ENCODE measurements at regions not wholly inside any gene's neighbourhood (a gene's known extent, or its start where the extent isn't known, plus 50 kb on each side); places are given as distances from the start of the nearest gene placed in this dataset.

DNA sequence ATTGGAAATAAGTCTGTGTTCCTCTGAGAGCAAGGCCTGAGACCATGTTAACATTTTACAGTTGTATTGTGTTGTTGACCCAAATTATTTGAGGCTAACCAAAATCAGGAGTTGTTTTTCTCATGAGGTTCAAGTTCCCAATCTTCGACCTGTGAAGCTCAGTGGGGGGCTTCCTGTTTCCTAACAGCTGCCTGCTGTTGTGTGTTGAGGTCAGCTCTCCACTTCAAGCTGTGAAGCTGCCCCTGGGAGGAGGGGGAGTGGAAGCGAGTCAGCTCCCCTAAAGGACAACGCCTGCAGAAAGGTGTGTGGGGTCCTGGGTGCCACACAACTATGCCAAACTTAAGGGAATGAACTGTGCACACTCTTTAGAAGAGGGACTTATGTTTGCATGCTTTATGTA, 295.5 kb downstream of the IRX1 start:
- no peak for DNase-seq

DNA sequence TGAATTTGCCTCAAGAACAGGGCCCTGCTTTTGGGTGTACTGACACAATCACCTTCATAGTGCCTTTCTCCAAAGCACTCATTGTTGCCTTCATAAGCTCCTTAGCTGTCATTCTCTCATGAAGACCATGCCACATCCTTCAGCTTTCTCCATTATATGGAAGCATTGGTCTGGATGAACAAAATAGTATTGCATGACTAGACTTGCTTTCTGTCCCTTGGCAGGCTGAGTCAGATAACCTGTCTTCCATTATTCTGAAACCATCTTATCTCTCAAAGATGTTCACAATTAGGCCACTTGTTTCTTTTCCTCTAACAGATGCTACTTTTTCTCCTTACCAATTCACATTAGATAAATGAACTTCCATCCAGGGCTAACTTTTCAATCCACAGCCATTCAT, 297.9 kb downstream of the IRX1 start:
- no peak for DNase-seq

DNA sequence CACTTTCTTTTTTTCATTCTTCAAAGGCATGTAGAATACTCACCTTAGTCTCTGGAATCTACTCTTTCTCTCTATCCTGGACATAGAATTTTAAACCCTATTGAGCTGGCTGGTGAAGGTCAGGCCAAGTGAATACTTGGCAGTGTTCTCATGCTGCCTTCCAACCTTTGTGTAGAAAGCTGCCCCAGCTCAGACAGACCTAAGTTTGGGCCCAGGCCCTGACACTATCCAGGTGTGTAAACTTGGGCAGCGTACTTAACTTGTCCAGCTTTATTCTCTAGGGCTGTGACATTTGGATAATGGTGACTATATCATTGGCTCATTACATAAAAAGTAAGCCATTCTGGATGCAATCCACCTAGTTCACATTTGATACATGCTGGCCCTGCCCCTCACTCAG, 298.3 kb downstream of the IRX1 start:
- no peak for DNase-seq

DNA sequence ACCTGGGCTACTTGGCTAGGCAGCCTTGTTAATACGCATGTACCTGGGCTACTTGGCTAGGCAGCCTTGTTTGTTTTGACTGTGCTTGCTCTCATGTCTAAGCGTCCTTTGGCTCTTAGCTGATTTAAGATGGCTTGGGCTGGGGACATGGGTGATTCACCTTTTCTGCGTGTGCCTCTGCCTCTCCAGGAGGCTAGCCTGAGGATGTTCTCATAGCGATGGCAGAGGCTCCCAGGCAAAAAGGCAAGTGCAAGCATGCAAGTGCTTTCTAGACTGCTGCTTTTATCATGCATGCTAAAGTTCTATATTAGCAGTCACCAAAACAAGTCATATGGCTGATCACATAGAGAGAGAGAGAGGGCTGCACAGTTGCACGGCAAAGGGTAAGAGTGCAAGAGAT, 300.5 kb downstream of the IRX1 start:
- no peak for DNase-seq

DNA sequence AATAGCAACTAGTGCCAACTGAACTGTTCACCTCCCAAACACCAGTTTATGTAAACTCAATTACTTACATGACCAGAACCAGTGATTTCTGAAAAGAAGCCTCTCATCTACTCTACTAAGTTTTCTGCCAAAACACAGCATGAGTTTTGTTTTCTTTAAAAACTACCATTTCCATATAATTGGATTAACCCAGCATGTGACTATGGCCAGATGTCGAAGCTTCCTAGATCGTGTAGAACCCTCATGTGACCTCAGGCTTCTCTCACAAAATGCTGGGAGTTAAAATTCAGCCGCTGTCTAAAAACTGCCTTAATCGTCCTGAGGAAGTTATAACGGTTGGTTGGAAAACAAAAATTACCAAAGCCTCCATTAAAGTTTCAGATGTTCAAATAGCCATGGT, 303.5 kb downstream of the IRX1 start:
- no peak for DNase-seq

DNA sequence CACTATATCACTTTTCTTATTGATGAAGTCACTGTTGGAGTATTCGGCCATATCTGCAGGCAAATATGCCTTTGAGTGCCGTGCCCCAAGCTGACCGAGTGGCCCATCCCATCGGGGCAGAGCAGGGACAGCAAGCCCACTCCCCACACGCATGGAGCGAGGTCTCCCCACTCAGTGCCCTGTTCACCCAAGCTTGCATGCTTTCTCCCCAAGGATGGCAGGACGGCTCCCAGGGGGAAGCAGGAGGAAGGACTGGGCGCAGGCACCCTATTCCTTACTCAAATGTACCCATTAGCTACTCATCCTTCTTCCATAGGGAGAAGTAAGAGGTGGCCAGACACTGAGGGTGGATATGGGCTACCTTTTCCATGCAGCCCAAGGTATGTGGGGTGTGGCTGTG, 309.0 kb downstream of the IRX1 start:
- no peak for DNase-seq

DNA sequence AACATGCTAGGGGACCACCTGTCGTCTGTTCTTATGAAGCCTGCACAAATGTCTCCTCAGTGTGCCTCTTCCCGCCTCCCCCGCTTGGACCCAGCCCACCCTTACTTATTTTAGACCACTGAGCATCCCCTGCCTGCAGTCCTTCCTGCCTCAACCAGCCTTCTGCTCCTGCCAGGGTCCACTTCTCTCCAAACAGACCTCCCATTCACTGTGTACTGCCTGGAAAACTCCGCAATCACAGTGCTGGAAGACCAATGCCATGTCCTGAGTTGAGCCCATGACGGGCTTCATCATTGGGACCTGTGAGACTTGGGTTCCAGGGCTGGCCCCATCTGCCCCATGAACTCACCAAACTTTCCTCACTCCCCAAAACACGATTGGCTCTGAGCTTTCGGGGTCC, 309.4 kb downstream of the IRX1 start:
- no peak for DNase-seq

DNA sequence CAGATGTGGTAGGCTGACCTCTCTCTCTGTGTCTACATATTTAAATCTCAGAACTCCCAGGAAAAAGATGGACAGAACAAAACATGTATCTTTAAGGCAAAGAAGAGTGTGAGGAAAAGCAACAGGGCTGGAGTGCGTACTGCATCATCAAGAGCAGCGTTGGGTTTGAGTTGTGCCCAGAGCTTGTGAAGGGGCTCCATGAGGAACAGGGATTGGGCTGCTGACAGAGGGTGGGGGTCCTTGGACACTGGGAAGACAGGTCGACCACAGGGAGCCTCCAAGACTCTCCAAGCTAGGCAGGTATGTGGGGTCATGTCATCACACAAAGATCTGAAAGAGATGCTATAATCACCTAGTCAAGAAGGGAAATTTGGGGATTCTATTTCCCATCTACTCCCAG, 309.9 kb downstream of the IRX1 start:
- no peak for DNase-seq

DNA sequence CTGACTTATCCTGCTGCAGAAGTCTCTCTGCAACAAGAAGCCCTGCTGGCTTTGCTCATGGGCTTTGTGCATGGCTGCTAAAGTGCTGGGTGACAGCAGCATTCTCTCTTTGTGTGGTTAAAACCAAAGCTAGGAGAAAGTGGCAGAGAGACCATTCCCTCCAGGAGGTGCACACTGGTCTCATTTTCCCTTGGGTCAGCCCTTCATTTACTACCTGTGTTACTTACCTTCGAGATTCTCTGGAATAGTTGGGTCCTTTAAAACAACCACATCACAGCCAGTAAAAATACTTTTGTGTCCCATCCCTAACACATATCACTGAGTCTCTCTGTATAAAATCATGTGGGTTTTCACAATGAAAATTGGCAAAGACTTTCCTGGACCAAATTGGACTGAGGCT, 315.5 kb downstream of the IRX1 start:
- DNase-seq = no peak

DNA sequence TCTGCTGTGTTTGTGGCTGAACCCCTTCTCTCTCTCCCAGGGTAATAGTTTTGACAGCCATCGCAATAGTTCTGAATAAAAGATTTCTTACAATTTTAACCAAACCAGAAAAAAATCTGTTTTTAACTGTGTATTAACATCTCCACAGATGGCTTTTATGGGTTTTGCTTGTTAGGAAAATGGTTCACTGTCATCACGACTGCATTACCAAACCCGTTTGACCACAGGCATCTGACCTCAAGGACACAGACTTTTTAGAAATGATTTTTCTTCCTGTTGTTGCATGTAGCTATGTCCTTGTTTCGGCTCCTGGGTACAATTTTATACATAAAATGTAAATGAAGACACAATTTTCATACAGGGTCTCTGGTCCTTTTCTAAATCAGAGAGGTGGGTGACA, 316.1 kb downstream of the IRX1 start:
- DNase-seq = no peak

DNA sequence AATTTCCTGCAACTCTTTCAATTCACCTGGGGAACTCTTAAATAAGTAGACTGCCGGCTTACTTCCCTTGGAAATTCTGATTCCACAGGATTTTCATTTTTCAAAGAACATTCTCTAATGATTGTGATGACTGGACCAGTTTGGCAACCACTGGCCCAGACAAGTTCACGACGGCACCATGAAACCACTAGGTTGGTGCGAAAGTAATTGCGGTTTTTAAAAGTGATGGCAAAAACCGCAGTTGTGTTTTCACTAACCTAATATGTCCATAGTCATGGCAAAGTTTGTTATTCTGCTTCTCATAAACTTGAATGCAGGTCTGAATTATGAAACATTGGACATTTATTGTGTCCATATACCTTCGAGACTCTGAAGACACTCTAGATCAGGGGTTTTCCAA, 317.2 kb downstream of the IRX1 start:
- no peak for DNase-seq

DNA sequence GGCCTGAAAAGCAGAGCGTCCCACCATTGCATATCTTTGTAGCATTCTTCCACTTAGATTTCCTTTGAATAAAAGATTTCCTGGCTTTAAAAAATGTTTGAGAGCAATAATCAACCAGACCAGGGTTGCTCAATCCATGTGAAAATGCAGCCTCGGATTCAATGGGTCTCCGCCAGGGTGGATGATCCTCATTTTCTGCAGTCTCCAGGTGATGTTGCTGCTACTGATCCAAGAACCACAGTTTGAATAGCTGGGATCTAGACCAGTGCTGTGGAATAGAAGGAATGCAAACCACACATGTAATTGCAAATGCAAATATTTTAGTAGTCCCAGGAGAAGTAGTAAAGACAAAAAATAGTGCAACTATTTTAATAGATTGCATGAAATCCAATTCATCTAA, 317.6 kb downstream of the IRX1 start:
- DNase-seq = no peak

DNA sequence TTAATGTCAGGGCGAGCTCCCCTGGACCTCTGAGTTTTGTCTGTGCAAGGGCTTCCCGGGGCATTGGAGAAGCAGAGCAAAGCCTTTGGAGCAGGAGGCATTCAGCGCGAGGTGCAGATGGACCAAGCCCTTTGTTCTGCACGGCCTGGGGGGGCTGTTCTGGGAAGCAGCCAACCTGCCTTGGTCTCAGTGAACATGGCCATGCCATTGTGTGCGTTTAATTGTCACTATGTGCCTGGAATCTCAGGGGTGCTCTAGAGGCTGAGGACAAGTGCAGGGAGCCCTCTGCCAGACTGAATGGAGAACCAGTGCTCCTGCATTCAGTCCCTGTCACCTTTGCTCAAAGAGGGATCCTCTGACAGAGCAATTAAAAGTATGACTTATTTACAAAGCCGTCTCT, 329.4 kb downstream of the IRX1 start:
- DNase-seq = no peak

DNA sequence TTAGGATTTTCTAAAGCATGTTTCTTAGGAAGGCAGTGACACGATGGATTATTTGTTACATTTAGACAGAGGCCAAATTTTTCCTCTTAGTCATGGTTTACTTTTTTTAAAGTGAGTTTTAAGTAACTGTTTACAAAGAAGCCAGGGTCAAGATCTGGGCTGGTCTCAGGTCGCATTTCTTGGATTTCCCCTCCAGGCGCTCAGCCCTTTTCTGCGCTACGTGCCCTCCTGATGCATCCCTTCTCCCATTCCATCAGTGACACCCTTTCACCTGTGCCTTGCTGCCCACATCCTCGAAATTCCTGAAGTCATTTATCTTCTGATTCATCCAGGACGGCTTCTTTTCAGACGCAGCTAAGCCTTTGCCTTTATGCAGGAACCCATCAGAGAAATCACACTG, 330.3 kb downstream of the IRX1 start:
- DNase-seq = no peak

DNA sequence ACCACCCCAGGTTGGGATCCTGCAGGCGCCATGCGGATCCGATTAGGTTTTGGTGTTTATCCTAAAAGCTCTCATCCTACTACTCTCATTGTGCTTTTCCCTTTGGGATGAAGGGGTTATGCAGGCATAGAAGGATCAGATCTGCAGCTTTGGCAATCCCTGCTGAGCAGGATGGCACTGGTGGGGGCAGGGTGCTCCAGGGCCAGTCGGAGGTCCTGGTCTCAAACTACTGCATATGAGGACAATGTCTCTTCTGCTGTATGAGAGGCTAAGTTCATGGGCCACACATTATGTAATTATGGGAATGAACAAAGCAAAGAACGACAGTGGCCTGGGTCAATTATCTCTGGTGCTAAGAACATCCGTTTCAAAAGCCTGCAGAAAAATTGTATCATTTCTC, 334.2 kb downstream of the IRX1 start:
- DNase-seq = no peak

DNA sequence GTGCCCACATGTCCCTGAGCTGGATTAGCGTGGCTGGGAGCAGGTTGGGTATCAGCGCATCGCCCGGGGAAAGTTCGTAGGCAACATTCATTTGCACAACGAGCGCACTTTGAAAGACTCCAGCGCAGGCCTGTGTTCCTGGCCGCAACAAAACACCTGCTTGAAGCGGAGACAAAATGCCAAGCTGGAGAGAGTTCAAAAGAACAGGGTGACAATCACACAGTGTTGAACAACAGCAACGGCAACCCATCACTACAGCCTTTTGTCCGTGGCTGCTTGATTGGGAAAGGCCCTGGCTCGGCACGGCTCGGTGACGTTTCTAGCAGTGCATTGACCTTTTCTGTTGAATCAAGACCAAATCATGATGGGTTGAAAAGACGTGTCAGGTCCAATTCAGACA, 336.3 kb downstream of the IRX1 start:
- DNase-seq = no peak

DNA sequence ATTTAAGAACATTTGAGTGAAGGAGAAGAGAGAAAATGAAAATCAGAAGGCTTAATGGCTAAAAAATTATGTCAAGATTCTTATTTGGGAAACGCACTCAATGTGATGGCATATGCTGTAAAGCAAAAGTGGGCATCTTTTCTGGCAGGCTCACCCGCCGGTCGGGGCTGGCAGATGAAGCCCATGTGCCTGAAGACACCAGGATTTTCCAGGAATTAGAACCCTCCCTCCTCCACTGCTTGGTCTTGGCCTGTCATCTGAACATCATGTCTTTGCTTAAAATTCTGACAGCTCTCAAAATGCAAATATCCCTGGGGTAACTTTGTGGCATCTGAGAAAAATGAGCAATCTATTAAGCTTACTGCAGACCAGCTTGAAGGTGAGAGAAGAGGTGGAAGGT, 337.9 kb downstream of the IRX1 start:
- no peak for DNase-seq

DNA sequence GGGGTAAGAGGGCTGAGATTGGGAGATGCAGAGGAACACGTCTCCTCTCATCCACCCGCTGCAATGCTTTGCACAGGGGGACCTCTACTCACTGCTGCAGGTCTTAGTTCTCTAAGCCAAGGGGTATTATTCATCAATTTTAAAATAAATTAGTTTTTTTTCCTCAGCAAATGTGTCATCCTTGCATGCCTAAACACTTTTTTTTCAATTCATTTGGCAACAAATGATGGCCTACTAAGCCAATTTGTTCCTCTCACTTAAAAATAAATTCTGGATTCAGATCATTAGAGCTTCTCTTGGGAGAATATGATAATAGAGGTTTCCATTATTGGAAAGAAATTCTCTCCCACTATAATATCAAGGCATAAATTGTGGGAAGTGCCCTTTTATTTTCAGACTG, 338.3 kb downstream of the IRX1 start:
- DNase-seq = no peak

DNA sequence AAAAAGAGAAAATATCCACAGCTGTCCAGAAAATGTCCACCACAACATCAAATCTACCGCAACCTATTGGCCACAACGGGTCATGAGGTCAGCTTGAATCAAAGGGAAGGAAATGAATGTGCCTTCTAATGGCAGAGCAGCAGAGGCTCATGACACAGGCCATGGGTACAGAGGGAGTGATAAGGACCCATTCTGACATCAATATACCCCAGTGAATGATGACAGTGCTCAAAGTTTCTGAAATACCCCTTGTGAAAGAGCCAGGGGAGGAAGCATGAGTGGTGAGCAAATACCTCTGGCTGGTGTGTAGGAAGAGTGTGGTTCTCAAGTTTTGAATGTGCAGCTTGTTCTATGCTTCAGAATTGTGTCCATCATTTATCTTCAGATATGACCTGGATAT, 348.2 kb downstream of the IRX1 start:
- no peak for DNase-seq

DNA sequence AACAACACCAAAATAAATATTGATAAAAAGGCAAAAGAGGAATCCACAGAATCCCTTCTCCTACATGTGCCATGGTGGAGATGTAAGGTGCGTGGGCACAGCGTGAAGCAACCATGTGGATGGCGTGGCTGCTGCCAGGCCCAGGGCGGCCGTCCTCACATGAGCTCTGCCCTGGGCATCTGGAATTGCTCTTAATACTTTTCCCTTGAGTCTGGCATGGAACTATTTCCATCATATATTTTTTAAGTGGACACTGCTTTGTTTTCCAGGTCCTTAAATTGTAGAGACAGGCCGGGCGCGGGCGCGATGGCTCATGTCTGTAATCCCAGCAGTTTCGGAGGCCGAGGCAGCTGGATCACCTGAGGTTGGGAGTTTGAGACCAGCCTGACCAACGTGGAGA, 349.3 kb downstream of the IRX1 start:
- no peak for DNase-seq

DNA sequence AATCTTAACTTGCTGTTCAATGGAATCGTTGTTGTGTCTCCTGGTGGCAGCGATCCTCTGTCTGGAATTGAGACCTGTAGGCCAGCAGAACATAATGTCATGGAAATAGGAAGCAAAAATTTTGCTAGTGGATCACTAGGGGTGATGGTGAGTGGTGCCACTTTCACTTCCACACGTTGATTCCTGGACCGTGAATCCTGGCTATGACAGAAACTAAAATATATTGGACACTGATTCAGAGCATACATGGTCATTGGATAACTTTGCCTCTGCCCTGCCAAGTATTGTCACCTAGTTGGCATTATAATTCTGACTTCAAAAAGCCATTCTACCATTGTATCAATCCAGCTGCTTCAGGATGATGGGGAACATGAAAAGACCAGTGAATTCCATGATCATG, 353.2 kb downstream of the IRX1 start:
- no peak for DNase-seq

DNA sequence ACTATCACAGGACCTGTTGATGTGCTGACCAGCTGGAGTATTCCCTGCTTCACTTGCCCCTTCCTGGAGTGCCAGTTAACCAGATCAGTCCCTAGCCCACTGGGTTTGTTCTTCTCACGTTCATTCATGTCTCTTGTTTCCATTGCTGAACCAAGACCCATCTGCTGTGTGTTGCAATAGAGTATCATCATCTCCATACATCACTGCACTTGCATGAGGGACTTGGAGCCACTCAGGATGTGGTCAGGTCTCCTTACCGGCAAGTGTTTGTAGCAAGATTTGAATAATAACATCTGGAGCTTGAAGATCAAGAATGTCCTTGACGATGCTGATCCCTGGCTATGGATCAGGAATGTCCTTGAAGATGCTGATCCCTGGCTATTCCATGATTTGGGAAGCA, 358.6 kb downstream of the IRX1 start:
- no peak for DNase-seq

DNA sequence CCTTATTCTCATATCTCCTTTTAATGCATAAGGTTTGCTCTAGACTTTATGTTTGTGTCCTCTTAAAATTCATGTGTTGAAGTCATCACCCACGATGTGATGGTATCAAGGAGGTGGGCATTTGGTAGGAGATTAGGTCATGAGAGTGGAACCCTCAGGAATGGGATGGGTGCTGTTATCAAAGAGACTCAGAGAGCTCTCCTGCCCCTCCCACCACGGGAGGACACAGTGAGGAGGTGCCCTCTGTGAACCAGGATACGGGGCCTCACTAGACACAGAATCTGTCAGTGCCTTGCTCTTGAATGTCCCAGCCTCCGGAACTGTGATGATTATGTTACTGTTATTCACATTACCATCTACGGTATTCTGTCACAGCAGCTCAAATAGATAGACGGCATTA, 359.0 kb downstream of the IRX1 start:
- DNase-seq = no peak

DNA sequence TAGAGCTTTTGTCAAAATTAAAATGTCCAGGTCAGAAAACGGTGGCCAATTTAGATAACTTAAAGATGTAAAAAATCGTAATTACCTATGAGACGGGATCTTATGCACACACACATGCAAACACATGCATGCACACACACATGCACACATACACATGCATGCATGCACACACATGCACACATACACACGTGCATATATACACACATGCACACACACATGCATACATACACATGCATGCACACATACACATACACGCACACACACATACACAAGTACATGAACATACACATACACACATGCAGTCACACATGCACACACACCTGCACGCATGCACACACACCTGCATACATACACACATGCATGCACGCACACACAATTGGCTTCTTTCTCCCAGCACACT, 362.0 kb downstream of the IRX1 start:
- DNase-seq = no peak

DNA sequence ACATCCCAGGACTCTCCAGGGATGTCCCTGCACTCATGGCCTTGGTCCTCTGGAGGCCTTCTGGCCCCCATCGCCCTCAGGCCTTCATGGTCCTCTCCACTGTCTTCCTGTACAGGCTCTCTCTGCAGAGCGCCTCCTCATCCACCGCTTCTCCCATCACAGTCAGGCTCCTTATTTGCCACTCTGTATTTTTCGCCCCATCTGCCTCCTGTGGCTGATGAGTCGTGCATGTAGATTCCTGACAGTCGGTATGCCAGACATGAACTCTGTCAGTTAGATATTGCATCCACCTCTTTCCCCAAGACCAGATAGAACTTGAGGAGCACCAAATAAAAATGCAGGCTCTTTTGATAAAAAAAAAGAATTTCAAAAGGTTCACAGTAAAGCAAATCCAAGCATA, 362.8 kb downstream of the IRX1 start:
- no peak for DNase-seq

DNA sequence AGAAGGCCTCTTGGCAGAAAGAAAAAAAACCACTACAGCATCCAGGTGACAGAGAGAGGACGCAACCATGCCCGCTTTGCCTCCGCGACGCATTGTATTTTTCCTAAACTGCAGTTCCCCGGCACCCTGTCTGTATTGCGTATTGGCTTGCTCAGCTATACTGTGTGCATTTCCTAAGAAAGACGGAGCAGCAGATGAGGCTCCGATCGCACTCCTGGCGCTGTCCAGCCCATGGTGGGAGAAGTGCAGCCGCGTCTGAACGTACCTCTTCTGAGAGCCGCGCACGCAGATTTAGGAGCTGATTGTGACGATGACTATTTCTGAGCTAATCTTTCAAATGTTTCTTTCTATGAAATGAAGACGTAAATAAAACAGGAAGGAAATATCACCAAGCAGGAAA, 366.5 kb downstream of the IRX1 start:
- DNase-seq = no peak

DNA sequence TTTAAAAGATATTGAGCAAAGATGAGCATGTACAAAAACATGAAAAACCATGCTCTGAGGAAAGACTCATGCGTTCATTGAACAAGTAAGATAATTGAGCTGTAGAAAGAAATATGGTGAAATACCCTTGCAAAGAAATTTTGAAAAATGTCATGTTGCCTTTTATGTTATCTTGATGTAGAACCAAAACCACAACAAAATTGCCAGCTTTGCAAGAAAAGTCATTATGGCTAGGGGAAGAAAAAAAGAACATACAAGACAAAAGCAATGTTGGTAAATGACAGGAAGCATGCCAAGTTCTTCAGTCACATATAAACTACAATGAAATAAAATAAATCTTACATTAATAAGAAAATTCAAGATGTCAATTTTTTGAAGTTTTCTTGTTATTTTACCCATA, 368.0 kb downstream of the IRX1 start:
- DNase-seq = no peak

Data from left hindlimb (tissue), 1 donor.